Fibroblast of skin of right quadriceps (primary cell): ENCODE measurements at regions not wholly inside any gene's neighbourhood (a gene's known extent, or its start where the extent isn't known, plus 50 kb on each side); places are given as distances from the start of the nearest gene placed in this dataset.
"Not testable (repeated sequence)": the region's sequence is repeated elsewhere in the genome, so short reads cannot be mapped to it uniquely, and the experiment has no call there.

Source experiments
- DNase-seq: peaks from one replicate; pipeline ENCODE4 v3.0.0-alpha.2; 2013

- no peak for DNase-seq
Measured at GRCh38 chr2:33719067-33719466, 120.0 kb upstream of the FAM98A start.

GRCh38 chr2:33712674-33713073 lies 113.6 kb upstream of the FAM98A start:
- no peak for DNase-seq

- no peak for DNase-seq
Measured at GRCh38 chr2:33709951-33710350, 110.9 kb upstream of the FAM98A start.

GRCh38 chr2:33707312-33707711 lies 108.2 kb upstream of the FAM98A start:
- DNase-seq: no peak

GRCh38 chr2:33706410-33706809 lies 107.3 kb upstream of the FAM98A start:
- no peak for DNase-seq

GRCh38 chr2:33704406-33704855 lies 105.3 kb upstream of the FAM98A start:
- DNase-seq: no peak

- no peak for DNase-seq
Measured at GRCh38 chr2:33696234-33696633, 97.1 kb upstream of the FAM98A start.

- DNase-seq: no peak
Measured at GRCh38 chr2:33694904-33695303, 95.8 kb upstream of the FAM98A start.

GRCh38 chr2:33690686-33691085 lies 91.6 kb upstream of the FAM98A start:
- not testable (repeated sequence) for DNase-seq

- no peak for DNase-seq
Measured at GRCh38 chr2:33681364-33681757, 82.3 kb upstream of the FAM98A start.

GRCh38 chr2:33680644-33681363 lies 81.7 kb upstream of the FAM98A start:
- DNase-seq: no peak

- no peak for DNase-seq
Measured at GRCh38 chr2:33678436-33678835, 79.3 kb upstream of the FAM98A start.

- peak; percentile 2 for DNase-seq
Measured at GRCh38 chr2:33673937-33674336, 74.8 kb upstream of the FAM98A start.

- DNase-seq: no peak
Measured at GRCh38 chr2:33672896-33673295, 73.8 kb upstream of the FAM98A start.

GRCh38 chr2:33672389-33672788 lies 73.3 kb upstream of the FAM98A start:
- DNase-seq: no peak

- no peak for DNase-seq
Measured at GRCh38 chr2:33671198-33671597, 72.1 kb upstream of the FAM98A start.

GRCh38 chr2:33670392-33670937 lies 71.4 kb upstream of the FAM98A start:
- DNase-seq: no peak

- no peak for DNase-seq
Measured at GRCh38 chr2:33666879-33667278, 67.8 kb upstream of the FAM98A start.

GRCh38 chr2:33665039-33665438 lies 65.9 kb upstream of the FAM98A start:
- DNase-seq: no peak

- no peak for DNase-seq
Measured at GRCh38 chr2:33660416-33661123, 61.5 kb upstream of the FAM98A start.

GRCh38 chr2:33655626-33656320 lies 56.7 kb upstream of the FAM98A start:
- DNase-seq: no peak

GRCh38 chr2:33652830-33653229 lies 53.7 kb upstream of the FAM98A start:
- DNase-seq: no peak

- no peak for DNase-seq
Measured at GRCh38 chr2:33650171-33650570, 51.1 kb upstream of the FAM98A start.
